HEK293T (cell line): ENCODE measurements at regions not wholly inside any gene's neighbourhood (a gene's known extent, or its start where the extent isn't known, plus 50 kb on each side); places are given as distances from the start of the nearest gene placed in this dataset.

ENCODE experiments used
- CTCF ChIA-PET: fragments of 350-600 bp; formaldehyde crosslinking; extraction: SDS; loops from one replicate; lab custom pipeline; 2021; ENCODE audit warnings: antibody characterized with exemption, inconsistent platforms; lab: Yijun Ruan, JAX
- POLR2A ChIA-PET: fragments of 350-600 bp; formaldehyde crosslinking; extraction: SDS; loops from one replicate; lab custom pipeline; 2020; ENCODE audit warnings: antibody characterized with exemption, inconsistent platforms; lab: Yijun Ruan, JAX
- DNase-seq: peaks from one replicate; pipeline ENCODE4 v3.0.0; 2012; ENCODE audit warnings: mixed read lengths; ENCODE audit errors: extremely low spot score
- ARNT ChIP-seq: fragments of 450-650 bp; IDR thresholded peaks from 2 replicates; pipeline ENCODE4 v1.6.1; 2017; ENCODE audit warnings: mild to moderate bottlenecking
- BHLHE40 ChIP-seq: fragments of 450-650 bp; IDR thresholded peaks from 2 replicates; pipeline ENCODE4 v1.6.1; 2016; ENCODE audit warnings: mild to moderate bottlenecking, moderate library complexity, borderline replicate concordance
- CTBP1 ChIP-seq: fragments of 450-650 bp; IDR thresholded peaks from 2 replicates; pipeline ENCODE4 v1.6.1; 2016; ENCODE audit warnings: borderline replicate concordance
- ELF4 ChIP-seq: fragments of 450-650 bp; IDR thresholded peaks from 2 replicates; pipeline ENCODE4 v1.6.1; 2017; ENCODE audit warnings: antibody characterized with exemption
- FOXA1 ChIP-seq: fragments of 450-650 bp; IDR thresholded peaks from 2 replicates; pipeline ENCODE4 v1.6.1; 2016; ENCODE audit warnings: mild to moderate bottlenecking
- FOXK2 ChIP-seq: fragments of 450-650 bp; IDR thresholded peaks from 2 replicates; pipeline ENCODE4 v1.6.1; 2016; ENCODE audit warnings: mild to moderate bottlenecking
- FOXM1 ChIP-seq: fragments of 450-650 bp; IDR thresholded peaks from 2 replicates; pipeline ENCODE4 v1.6.1; 2017; ENCODE audit warnings: mild to moderate bottlenecking, borderline replicate concordance
- HDGF ChIP-seq: fragments of 450-650 bp; IDR thresholded peaks from 2 replicates; pipeline ENCODE4 v1.6.1; 2017; ENCODE audit warnings: antibody characterized with exemption, borderline replicate concordance
- L3MBTL2 ChIP-seq: fragments of 450-650 bp; conservative IDR thresholded peaks from 2 replicates; pipeline ENCODE4 v1.6.1; 2016; ENCODE audit warnings: mild to moderate bottlenecking
- LEF1 ChIP-seq: fragments of 450-650 bp; IDR thresholded peaks from 2 replicates; pipeline ENCODE4 v1.6.1; 2017; ENCODE audit warnings: mild to moderate bottlenecking, borderline replicate concordance
- NFRKB ChIP-seq: fragments of 450-650 bp; IDR thresholded peaks from 2 replicates; pipeline ENCODE4 v1.6.1; 2016; ENCODE audit warnings: mild to moderate bottlenecking, moderate library complexity
- PKNOX1 ChIP-seq: fragments of 450-650 bp; IDR thresholded peaks from 2 replicates; pipeline ENCODE4 v1.6.1; 2016
- SP1 ChIP-seq: fragments of 450-650 bp; IDR thresholded peaks from 2 replicates; pipeline ENCODE4 v1.6.1; 2017
- SUZ12 ChIP-seq: fragments of 450-650 bp; IDR thresholded peaks from 2 replicates; pipeline ENCODE4 v1.6.1; 2016; ENCODE audit warnings: mild to moderate bottlenecking
- TARDBP ChIP-seq: fragments of 450-650 bp; IDR thresholded peaks from 2 replicates; pipeline ENCODE4 v1.6.1; 2016
- ZNF384 ChIP-seq: fragments of 450-650 bp; IDR thresholded peaks from 2 replicates; pipeline ENCODE4 v1.6.1; 2016

- TF ChIP-seq FOXK2 (no peak), L3MBTL2 (no peak), SP1 (no peak), NFRKB (no peak), CTBP1 (no peak), FOXA1 (no peak), FOXM1 (no peak), SUZ12 (no peak), PKNOX1 (no peak), ZNF384 (no peak), ELF4 (no peak), LEF1 (no peak), TARDBP (no peak), BHLHE40 (no peak)
- POLR2A ChIA-PET: no interaction called here
- DNase-seq: peak; percentile 54
- CTCF ChIA-PET: interaction anchor here (1.3 kb wide), 1 partner anchor 80 kb away, joined by 3 read pairs; no protein-coding TSS in a partner anchor
Observed at GRCh38 chr2:7203056-7203467, 285.9 kb downstream of the RNF144A start.

- ChIA-PET CTCF (no interaction called here), POLR2A (no interaction called here)
- no peak for TF ChIP-seq NFRKB
- no peak for TF ChIP-seq FOXA1
- TF ChIP-seq BHLHE40: no peak
- no peak for TF ChIP-seq ZNF384
- no peak for TF ChIP-seq SP1
- TF ChIP-seq FOXM1: no peak
- no peak for TF ChIP-seq FOXK2
- no peak for TF ChIP-seq PKNOX1
- no peak for TF ChIP-seq L3MBTL2
- no peak for TF ChIP-seq HDGF
- TF ChIP-seq CTBP1: no peak
- TF ChIP-seq ARNT: no peak
- no peak for TF ChIP-seq TARDBP
- TF ChIP-seq ELF4: no peak
Observed at GRCh38 chr2:7205151-7205830, 288.1 kb downstream of the RNF144A start.

GRCh38 chr2:7206111-7206810 is 289.0 kb downstream of the RNF144A start:
- POLR2A ChIA-PET: no interaction called here
- no peak for DNase-seq
- TF ChIP-seq NFRKB: no peak
- TF ChIP-seq BHLHE40: no peak
- TF ChIP-seq LEF1: no peak
- no peak for TF ChIP-seq SP1
- TF ChIP-seq FOXA1: no peak
- no peak for TF ChIP-seq FOXM1
- TF ChIP-seq TARDBP: no peak
- no peak for TF ChIP-seq CTBP1
- TF ChIP-seq PKNOX1: no peak
- no peak for TF ChIP-seq FOXK2
- TF ChIP-seq HDGF: no peak
- no peak for TF ChIP-seq ELF4
- no peak for TF ChIP-seq SUZ12
- TF ChIP-seq L3MBTL2: no peak
- TF ChIP-seq ARNT: no peak
- TF ChIP-seq ZNF384: no peak
- CTCF ChIA-PET: no interaction called here

More at GRCh38 chr2:7205151-7205830, 288.1 kb downstream of the RNF144A start:
- no peak for DNase-seq

GRCh38 chr2:7207631-7208030 is 290.4 kb downstream of the RNF144A start:
- no peak for DNase-seq
- CTCF ChIA-PET: no interaction called here
- TF ChIP-seq PKNOX1 (no peak), SUZ12 (no peak), ZNF384 (no peak)
- POLR2A ChIA-PET: no interaction called here

- no peak for TF ChIP-seq ZNF384
- no peak for TF ChIP-seq CTBP1
- TF ChIP-seq BHLHE40: no peak
- no peak for TF ChIP-seq SUZ12
- no peak for TF ChIP-seq FOXK2
- no peak for TF ChIP-seq FOXM1
- no peak for TF ChIP-seq NFRKB
- no peak for TF ChIP-seq FOXA1
- TF ChIP-seq ARNT: no peak
- no peak for TF ChIP-seq PKNOX1
- TF ChIP-seq TARDBP: no peak
- TF ChIP-seq LEF1: no peak
- no peak for TF ChIP-seq HDGF
- no peak for DNase-seq
- POLR2A ChIA-PET: no interaction called here
- CTCF ChIA-PET: no interaction called here
Observed at GRCh38 chr2:7209757-7210555, 292.7 kb downstream of the RNF144A start.
